HG03280 (cell line): ENCODE measurements at regions not wholly inside any gene's neighbourhood (a gene's known extent, or its start where the extent isn't known, plus 50 kb on each side); places are given as distances from the start of the nearest gene placed in this dataset.

Source experiments
- ATAC-seq: cut with Tn5 transposase; IDR thresholded peaks from one replicate; pipeline ENCODE4 v1.9.1; 2021; ENCODE audit warnings: mild to moderate bottlenecking, moderate library complexity; ENCODE audit not compliant: unreplicated experiment

- no peak for ATAC-seq
These were observed 1935.9 kb upstream of the PCDH20 start for GRCh38 chr13:63351533-63351932.

DNA sequence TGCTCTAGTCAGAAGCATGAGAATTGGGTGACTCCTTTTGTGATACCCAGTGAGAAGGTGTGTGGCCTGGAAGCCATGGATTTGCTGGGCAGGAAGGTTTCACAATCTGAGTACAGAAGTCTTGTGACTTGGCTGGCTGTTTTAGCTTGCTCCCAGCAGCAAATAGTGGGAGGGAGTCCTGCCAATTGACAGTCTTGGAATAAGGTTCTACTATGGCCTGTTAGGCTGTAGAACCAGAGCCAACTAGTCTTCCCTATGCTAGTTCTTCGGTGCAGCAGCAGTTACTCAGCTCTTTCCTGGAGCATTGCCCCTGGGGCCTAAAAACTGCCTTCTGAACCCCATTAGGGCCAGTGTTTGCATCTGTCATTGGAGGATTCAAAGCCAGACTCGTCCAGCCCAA, 1935.4 kb upstream of the PCDH20 start:
- no peak for ATAC-seq

GRCh38 chr13:63345835-63346234, 1930.2 kb upstream of the PCDH20 start:
- ATAC-seq = no peak

DNA sequence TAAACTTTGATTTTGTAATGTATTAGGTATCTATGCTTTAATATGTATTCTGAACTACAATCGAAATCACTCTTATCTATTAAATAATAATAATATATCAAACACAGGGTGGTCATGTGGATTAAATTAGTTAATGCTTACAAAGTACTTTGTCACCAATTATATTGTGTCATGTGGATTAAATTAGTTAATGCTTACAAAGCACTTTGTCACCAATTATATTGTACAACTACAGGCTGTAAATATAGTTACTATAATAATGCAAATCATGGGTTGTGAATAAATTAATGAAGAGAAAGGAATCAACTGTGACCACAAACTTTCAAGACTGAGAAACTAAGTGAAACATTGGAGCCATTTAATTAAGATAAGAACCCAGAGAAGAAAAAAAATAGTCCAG, 1929.1 kb upstream of the PCDH20 start:
- no peak for ATAC-seq

- no peak for ATAC-seq
These were observed 1922.3 kb upstream of the PCDH20 start for GRCh38 chr13:63337921-63338320.

DNA sequence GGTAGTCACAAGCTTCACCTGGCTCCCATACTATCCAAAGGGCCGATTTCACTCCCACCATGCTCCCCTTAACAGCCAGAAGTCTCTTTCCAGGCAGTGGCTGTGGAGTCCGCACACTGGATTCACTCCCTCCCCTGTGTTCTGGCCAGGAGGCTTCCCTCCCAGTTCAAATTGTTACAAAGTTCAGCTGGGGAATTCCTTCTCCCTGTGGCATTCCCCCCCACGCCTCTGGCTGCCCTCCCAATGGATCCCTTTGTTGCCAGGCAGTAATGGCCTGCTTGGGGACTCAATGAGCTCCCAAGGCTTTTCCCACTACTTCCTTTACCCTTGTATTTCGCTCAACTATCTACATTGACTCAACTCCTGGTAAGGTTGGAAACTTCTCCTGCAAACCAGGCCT, 1921.4 kb upstream of the PCDH20 start:
- no peak for ATAC-seq

GRCh38 chr13:63336549-63336948, 1920.9 kb upstream of the PCDH20 start:
- ATAC-seq = no peak

DNA sequence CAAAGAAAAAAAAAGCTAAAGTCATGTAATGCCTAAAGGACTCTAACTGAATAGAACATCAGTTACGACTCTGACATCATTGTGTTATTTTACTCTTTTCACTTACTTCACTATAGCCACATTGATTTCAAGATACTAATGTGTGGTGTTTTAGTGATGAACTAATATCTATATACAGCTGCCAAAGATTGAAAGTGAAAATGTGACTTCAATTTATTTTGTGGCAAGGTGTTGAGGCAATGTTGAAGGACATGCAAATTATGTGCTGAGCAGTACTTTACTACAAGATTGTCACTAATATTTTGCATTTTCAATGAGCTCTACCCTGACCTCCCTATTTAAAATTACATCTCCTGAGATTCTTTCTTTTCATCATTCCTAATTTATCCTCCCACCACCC, 1911.9 kb upstream of the PCDH20 start:
- no peak for ATAC-seq

GRCh38 chr13:63323441-63323840, 1907.8 kb upstream of the PCDH20 start:
- no peak for ATAC-seq

- ATAC-seq = no peak
These were observed 1895.9 kb upstream of the PCDH20 start for GRCh38 chr13:63311587-63311986.

- no peak for ATAC-seq
These were observed 1893.0 kb upstream of the PCDH20 start for GRCh38 chr13:63308549-63309165.

DNA sequence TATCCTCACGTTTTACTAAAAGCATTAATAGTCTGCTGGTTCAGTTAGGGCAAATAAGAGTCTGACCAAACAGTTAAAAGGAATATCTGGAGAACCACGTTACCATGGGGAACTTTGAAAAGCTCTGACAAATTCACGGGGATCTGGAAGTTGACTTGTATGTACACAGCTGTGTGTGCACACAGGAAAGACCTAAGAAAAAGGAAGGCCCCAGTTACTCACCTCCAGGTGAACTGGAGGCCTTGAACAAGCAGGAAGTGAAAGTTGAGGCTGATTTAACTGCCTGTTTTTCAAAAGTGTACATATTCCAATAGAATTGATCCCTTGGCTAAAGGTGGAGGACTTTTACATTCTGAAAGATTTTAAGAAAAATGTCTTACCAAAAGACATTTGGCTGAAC, 1891.6 kb upstream of the PCDH20 start:
- no peak for ATAC-seq

DNA sequence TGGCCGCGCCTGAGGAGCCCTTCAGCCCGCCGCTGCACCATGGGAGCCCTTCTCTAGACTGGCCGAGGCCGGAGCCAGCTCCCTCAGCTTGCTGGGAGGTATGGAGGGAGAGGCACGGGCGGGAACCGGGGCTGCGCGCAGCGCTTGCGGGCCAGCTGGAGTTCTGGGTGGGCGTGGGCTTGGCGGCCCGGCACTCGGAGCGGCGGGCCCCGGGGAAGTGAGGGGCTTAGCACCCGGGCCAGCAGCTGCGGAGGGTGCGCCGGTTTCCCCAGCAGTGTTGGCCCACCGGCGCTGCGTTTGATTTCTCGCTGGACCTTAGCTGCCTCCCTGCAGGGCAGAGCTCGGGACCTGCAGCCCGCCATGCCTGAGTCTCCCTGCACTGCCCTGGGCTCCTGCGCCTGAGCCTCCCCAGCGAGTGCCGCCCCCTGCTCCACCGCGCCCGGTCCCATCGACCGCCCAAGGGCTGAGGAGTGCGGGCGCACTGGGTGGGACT, 1890.0 kb upstream of the PCDH20 start:
- ATAC-seq = no peak

GRCh38 chr13:63304497-63304896, 1888.8 kb upstream of the PCDH20 start:
- no peak for ATAC-seq

- ATAC-seq = no peak
These were observed 1884.3 kb upstream of the PCDH20 start for GRCh38 chr13:63299866-63300394.

GRCh38 chr13:63297163-63297562, 1881.5 kb upstream of the PCDH20 start:
- no peak for ATAC-seq

- ATAC-seq = no peak
These were observed 1876.1 kb upstream of the PCDH20 start for GRCh38 chr13:63291701-63292100.

- no peak for ATAC-seq
These were observed 1872.9 kb upstream of the PCDH20 start for GRCh38 chr13:63288576-63288975.

DNA sequence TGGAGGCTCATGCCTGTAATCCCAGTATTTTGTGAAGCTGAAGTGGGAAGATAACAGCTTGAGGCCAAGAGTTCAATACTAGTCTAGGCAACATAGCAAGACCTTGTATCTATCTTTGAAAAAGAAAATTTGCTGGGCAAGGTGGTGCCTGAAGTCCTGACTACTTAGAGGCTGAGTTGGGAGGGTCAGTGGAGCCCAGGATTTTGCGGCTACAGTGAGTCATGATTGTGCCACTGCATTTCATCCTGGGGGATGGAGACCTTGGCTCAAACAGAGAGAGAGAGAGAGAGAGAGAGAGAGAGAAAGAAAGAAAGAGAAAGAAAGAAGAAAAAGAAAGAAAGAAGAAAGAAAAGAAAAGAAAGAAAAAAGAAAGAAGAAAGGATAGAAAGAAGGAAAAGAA, 1872.3 kb upstream of the PCDH20 start:
- no peak for ATAC-seq

DNA sequence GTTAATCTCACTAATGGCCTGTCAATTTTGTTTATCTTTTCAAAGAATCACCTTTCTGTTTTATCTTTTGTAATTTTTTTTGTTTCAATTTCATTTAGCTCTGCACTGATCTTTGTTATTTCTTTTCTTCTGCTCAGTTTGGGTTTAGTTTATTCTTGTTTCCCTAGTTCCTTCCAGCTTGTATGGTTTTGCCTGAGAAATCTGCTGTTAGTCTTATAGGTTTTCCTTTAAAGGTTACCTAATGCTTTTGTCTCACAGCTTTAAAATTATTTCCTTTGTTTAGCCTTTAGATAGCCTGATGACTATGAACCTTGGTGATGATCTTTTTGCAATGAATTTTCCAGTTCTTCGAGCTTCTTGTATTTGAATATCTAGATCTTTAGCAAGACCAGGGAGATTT, 1869.8 kb upstream of the PCDH20 start:
- ATAC-seq = no peak

GRCh38 chr13:63279136-63279535, 1863.5 kb upstream of the PCDH20 start:
- ATAC-seq = no peak

- no peak for ATAC-seq
These were observed 1859.1 kb upstream of the PCDH20 start for GRCh38 chr13:63274772-63275171.
